Spinal cord (tissue), 9 donors: ENCODE measurements at regions not wholly inside any gene's neighbourhood (a gene's known extent, or its start where the extent isn't known, plus 50 kb on each side); places are given as distances from the start of the nearest gene placed in this dataset.

Experiments used
- DNase-seq, 6 donors: peaks; one replicate each; pipeline versions ENCODE4 v3.0.0 to v3.0.0-alpha.2; 2013 to 2015; ENCODE audit warnings: low spot score in 6 of 6, low read depth in 4 of 6
- H3K27ac ChIP-seq: one replicate; pipeline ENCODE4 v1.5.1; 2013; ENCODE audit warnings: low read depth, low read length, control low read depth
- H3K27me3 ChIP-seq: one replicate; pipeline ENCODE4 v1.6.1; 2013; ENCODE audit warnings: low read length; ENCODE audit not compliant: control insufficient read depth, insufficient read depth
- H3K36me3 ChIP-seq: one replicate; pipeline ENCODE4 v1.6.1; 2013; ENCODE audit warnings: low read length; ENCODE audit not compliant: control insufficient read depth, insufficient read depth
- H3K4me1 ChIP-seq: one replicate; pipeline ENCODE4 v1.6.1; 2013; ENCODE audit warnings: low read length; ENCODE audit not compliant: control insufficient read depth, insufficient read depth
- H3K4me3 ChIP-seq: one replicate; pipeline ENCODE4 v1.5.1; 2013; ENCODE audit warnings: low read depth, low read length, control low read depth
- H3K9me3 ChIP-seq: one replicate; pipeline ENCODE4 v1.6.1; 2013; ENCODE audit warnings: low read length; ENCODE audit not compliant: control insufficient read depth, insufficient read depth
- WGBS: methylation state at CpG from one replicate; pipeline ENCODE4 v1.1.5; 2013; ENCODE audit warnings: missing lambda C conversion rate; ENCODE audit not compliant: insufficient coverage; 5-methylcytosine and 5-hydroxymethylcytosine counted together
- donor health status: healthy.

DNA sequence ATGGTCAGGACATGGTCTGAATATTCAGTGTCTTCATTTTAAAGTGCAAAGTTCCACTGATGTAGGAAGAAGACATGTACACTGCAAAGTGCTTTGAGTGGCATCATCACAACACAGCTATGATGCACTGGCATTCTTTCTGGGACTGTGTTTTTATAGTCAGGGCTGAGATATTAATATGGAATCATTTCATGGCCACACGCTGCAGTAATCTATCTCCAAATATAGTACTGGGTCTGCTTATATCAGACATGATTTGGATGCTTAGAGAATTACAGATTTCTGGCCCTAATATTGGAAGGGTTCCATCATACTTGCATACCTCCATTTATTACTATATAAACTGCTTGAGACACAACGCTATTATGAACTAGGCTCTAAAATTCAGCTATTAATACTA is 1170.9 kb downstream of the NLGN4X start:
- H3K4me3 ChIP-seq: no peak overlapping the region
- DNase-seq: no peak
- H3K27me3 ChIP-seq: no peaks in the 10 kb centered on the region
- no peaks in the 10 kb centered on the region for H3K4me1 ChIP-seq
- H3K27ac ChIP-seq: no peak overlapping the region
- no peaks in the 10 kb centered on the region for H3K9me3 ChIP-seq
- H3K36me3 ChIP-seq: no peaks in the 10 kb centered on the region
- no CpG with 5 or more reads among the region's 2 CpGs for WGBS

DNA sequence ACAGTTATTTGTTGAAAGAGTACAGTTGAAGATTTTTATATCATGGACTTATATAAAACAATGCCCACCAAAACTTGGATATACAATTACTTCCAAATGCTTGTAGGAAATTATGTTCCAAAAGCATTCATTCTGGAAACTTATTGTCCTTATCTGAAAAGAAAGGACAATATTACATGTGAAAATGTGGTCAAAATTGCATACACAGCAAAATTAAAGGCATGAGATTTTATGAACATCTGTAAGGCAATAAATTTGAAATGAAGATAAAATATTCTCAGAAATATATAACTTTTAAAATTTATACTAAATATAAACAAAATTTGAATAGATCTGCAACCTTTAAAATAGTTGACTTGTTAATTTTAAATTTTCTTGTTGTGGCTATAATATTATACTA is 1173.8 kb downstream of the NLGN4X start:
- no peaks in the 10 kb centered on the region for H3K27me3 ChIP-seq
- H3K4me1 ChIP-seq: no peaks in the 10 kb centered on the region
- no peaks in the 10 kb centered on the region for H3K9me3 ChIP-seq
- no peak overlapping the region for H3K27ac ChIP-seq
- no peak overlapping the region for H3K4me3 ChIP-seq
- DNase-seq: no peak
- H3K36me3 ChIP-seq: no peaks in the 10 kb centered on the region

- H3K27me3 ChIP-seq: no peaks in the 10 kb centered on the region
- no peak overlapping the region for H3K4me3 ChIP-seq
- DNase-seq: peak in 1 of 6 donors; percentile 7
- WGBS: 89% methylated on average over 5 of the region's 5 CpGs
- H3K36me3 ChIP-seq: no peaks in the 10 kb centered on the region
- H3K27ac ChIP-seq: no peak overlapping the region
- no peaks in the 10 kb centered on the region for H3K4me1 ChIP-seq
- H3K9me3 ChIP-seq: no peaks in the 10 kb centered on the region
These were observed 1176.7 kb downstream of the NLGN4X start for GRCh38 chrX:5051831-5052491.

- Histone ChIP-seq H3K27ac (no peak overlapping the region), H3K36me3 (no peaks in the 10 kb centered on the region), H3K4me1 (no peaks in the 10 kb centered on the region), H3K27me3 (no peaks in the 10 kb centered on the region), H3K4me3 (no peak overlapping the region), H3K9me3 (no peaks in the 10 kb centered on the region)
- 94% methylated on average over 2 of the region's 3 CpGs for WGBS
- DNase-seq: no peak
These were observed 1186.1 kb downstream of the NLGN4X start for GRCh38 chrX:5042563-5042962.

GRCh38 chrX:5031792-5032191 is 1196.9 kb downstream of the NLGN4X start:
- H3K4me3 ChIP-seq: no peak overlapping the region
- no peak for DNase-seq
- no peak overlapping the region for H3K27ac ChIP-seq
- no peaks in the 10 kb centered on the region for H3K36me3 ChIP-seq
- H3K27me3 ChIP-seq: no peaks in the 10 kb centered on the region
- WGBS: 94% methylated on average over 5 of the region's 7 CpGs
- no peaks in the 10 kb centered on the region for H3K4me1 ChIP-seq
- no peaks in the 10 kb centered on the region for H3K9me3 ChIP-seq

- H3K27me3 ChIP-seq: no peaks in the 10 kb centered on the region
- H3K4me1 ChIP-seq: no peaks in the 10 kb centered on the region
- H3K27ac ChIP-seq: no peak overlapping the region
- no peak for DNase-seq
- WGBS: 80% methylated on average over 2 of the region's 2 CpGs
- no peaks in the 10 kb centered on the region for H3K9me3 ChIP-seq
- no peaks in the 10 kb centered on the region for H3K36me3 ChIP-seq
- no peak overlapping the region for H3K4me3 ChIP-seq
These were observed 1213.2 kb downstream of the NLGN4X start for GRCh38 chrX:5015451-5015850.

DNA sequence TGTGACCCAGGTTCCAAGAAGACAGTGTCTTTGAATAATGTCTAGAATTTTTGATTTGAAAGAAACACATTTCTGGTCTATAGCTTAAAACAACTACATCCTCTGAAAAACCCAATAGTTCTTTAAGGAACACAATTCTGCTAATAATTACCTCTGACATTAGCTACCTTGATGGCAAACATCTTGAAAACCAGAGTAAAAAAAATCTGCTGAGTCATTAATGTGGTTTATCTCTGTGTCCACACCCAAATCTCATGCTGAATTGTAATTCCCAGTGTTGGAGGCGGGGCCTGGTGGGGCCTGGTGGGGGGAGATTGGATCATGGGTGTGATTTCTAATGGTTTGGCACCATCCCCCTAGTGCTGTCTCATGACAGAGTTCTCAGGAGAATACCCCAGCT is 1233.8 kb downstream of the NLGN4X start:
- H3K9me3 ChIP-seq: no peaks in the 10 kb centered on the region
- no peaks in the 10 kb centered on the region for H3K4me1 ChIP-seq
- no peaks in the 10 kb centered on the region for H3K36me3 ChIP-seq
- H3K4me3 ChIP-seq: no peak overlapping the region
- DNase-seq: no peak
- H3K27me3 ChIP-seq: no peaks in the 10 kb centered on the region
- no peak overlapping the region for H3K27ac ChIP-seq
- no CpG with 5 or more reads among the region's 1 CpG for WGBS

DNA sequence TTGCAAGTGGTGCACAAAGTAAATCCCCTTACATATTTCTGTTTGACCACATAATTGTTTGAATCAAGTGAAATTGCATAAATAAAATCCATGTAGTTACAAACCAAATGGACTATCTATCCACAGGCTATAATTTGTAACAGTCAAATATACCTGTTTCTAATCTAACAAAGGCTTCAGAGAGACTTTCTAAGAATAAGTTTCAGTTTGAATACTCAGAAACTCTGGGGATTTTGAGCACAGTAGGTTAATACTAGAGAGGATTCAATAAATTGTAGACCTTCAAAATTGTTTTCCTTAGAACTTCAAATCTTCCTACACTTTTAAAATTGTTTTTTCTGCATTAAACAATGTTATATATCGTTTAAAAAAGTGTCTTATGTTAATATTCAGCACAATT is 1250.1 kb downstream of the NLGN4X start:
- peaks cover 1% of the 10 kb centered on the region for H3K9me3 ChIP-seq
- H3K4me3 ChIP-seq: no peak overlapping the region
- no CpG with 5 or more reads among the region's 1 CpG for WGBS

DNA sequence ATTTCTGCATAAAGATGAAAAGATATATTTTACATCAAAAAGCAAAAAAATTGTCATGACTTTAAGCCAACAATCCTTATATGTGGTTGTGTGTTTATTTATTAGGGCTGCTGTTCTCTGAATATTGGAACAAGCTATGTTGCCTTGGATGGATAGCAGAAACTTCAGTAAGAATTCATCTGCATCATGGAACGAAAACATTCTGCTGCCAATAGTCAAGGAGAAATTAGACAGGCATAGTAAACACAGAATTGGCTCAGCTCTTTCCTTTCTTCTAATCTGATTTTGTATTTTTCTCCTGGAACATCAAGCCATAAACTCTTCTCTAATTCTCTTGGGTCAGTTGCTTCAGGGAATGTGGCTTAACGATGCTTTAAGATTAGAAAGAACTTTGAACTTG is 1257.0 kb downstream of the NLGN4X start:
- Histone ChIP-seq H3K27me3 (no peaks in the 10 kb centered on the region), H3K27ac (no peak overlapping the region), H3K9me3 (no peaks in the 10 kb centered on the region), H3K36me3 (no peaks in the 10 kb centered on the region), H3K4me3 (no peak overlapping the region), H3K4me1 (no peaks in the 10 kb centered on the region)
- DNase-seq: no peak
- 57% methylated on average over 1 of the region's 2 CpGs for WGBS

More for the DNA sequence above, 1250.1 kb downstream of the NLGN4X start:
- H3K27ac ChIP-seq: no peak overlapping the region
- DNase-seq: no peak
- no peaks in the 10 kb centered on the region for H3K4me1 ChIP-seq
- no peaks in the 10 kb centered on the region for H3K36me3 ChIP-seq
- no peaks in the 10 kb centered on the region for H3K27me3 ChIP-seq

GRCh38 chrX:4964112-4964511 is 1250.7 kb upstream of the PRKX start:
- H3K4me3 ChIP-seq: no peak overlapping the region
- H3K27ac ChIP-seq: no peak overlapping the region
- H3K4me1 ChIP-seq: no peaks in the 10 kb centered on the region
- H3K27me3 ChIP-seq: no peaks in the 10 kb centered on the region
- DNase-seq: no peak
- 92% methylated on average over 1 of the region's 3 CpGs for WGBS
- H3K9me3 ChIP-seq: no peaks in the 10 kb centered on the region
- H3K36me3 ChIP-seq: no peaks in the 10 kb centered on the region
